SK-N-SH treated with all-trans-retinoic acid at 6 μM for 48 hours (cell line): ENCODE measurements at regions not wholly inside any gene's neighbourhood (a gene's known extent, or its start where the extent isn't known, plus 50 kb on each side); places are given as distances from the start of the nearest gene placed in this dataset.

Experiments
- ATAC-seq: fragments of 200-7000 bp; cut with Tn5 transposase; 3 replicates; pipeline ENCODE4 v1.9.1; 2020; ENCODE audit warnings: mild to moderate bottlenecking, moderate library complexity
- ARNTL ChIP-seq: fragments of 450-650 bp; formaldehyde crosslinking; IDR thresholded peaks from 2 replicates; pipeline ENCODE4 v1.5.0; 2020; ENCODE audit warnings: low read depth, mild to moderate bottlenecking, moderate library complexity, borderline replicate concordance
- BACH2 ChIP-seq: fragments of 250-450 bp; sonication (Bioruptor Pico); IDR thresholded peaks from 2 replicates; pipeline ENCODE4 v1.9.0; 2021; ENCODE audit warnings: mild to moderate bottlenecking, borderline replicate concordance
- CSDC2 ChIP-seq: fragments of 250-450 bp; sonication (Bioruptor Pico); IDR thresholded peaks from 2 replicates; pipeline ENCODE4 v1.5.0; 2020; ENCODE audit warnings: mild to moderate bottlenecking, moderate library complexity
- ESRRG ChIP-seq: fragments of 250-450 bp; sonication (Bioruptor Pico); IDR thresholded peaks from 2 replicates; pipeline ENCODE4 v1.6.1; 2021; ENCODE audit warnings: mild to moderate bottlenecking
- GLIS3 ChIP-seq: fragments of 250-450 bp; sonication (Bioruptor Pico); IDR thresholded peaks from 2 replicates; pipeline ENCODE4 v1.5.0; 2020; ENCODE audit warnings: mild to moderate bottlenecking, moderate library complexity
- ISL1 ChIP-seq: fragments of 250-450 bp; sonication (Bioruptor Pico); IDR thresholded peaks from 2 replicates; pipeline ENCODE4 v2.1.2; 2022; ENCODE audit warnings: mild to moderate bottlenecking, moderate library complexity
- OSR1 ChIP-seq: fragments of 250-450 bp; sonication (Bioruptor Pico); IDR thresholded peaks from 2 replicates; pipeline ENCODE4 v1.8.0; 2022; ENCODE audit warnings: moderate library complexity, mild to moderate bottlenecking, inconsistent platforms
- PPARA ChIP-seq: fragments of 250-450 bp; sonication (Bioruptor Pico); IDR thresholded peaks from 2 replicates; pipeline ENCODE4 v1.5.0; 2020; ENCODE audit warnings: mild to moderate bottlenecking, borderline replicate concordance
- RARB ChIP-seq: fragments of 250-450 bp; sonication (Bioruptor Pico); IDR thresholded peaks from 2 replicates; pipeline ENCODE4 v1.8.0; 2021; ENCODE audit warnings: mild to moderate bottlenecking, moderate library complexity
- SNAI2 ChIP-seq: fragments of 250-450 bp; sonication (Bioruptor Pico); IDR thresholded peaks from 2 replicates; pipeline ENCODE4 v1.5.0; 2020; ENCODE audit warnings: mild to moderate bottlenecking, moderate library complexity
- TCF4 ChIP-seq: fragments of 250-450 bp; sonication (Bioruptor Pico); IDR thresholded peaks from 2 replicates; pipeline ENCODE4 v1.8.0; 2021; ENCODE audit warnings: mild to moderate bottlenecking, moderate library complexity, borderline replicate concordance
- TOX ChIP-seq: fragments of 250-450 bp; sonication (Bioruptor Pico); IDR thresholded peaks from 2 replicates; pipeline ENCODE4 v1.8.0; 2021; ENCODE audit warnings: mild to moderate bottlenecking, moderate library complexity, borderline replicate concordance
- ZC3H10 ChIP-seq: fragments of 250-450 bp; sonication (Bioruptor Pico); IDR thresholded peaks from 2 replicates; pipeline ENCODE4 v1.5.1; 2021; ENCODE audit warnings: mild to moderate bottlenecking, moderate library complexity
- ZFP3 ChIP-seq: fragments of 250-450 bp; sonication (Bioruptor Pico); IDR thresholded peaks from 2 replicates; pipeline ENCODE4 v1.5.0; 2020; ENCODE audit warnings: mild to moderate bottlenecking, moderate library complexity
- ZFP30 ChIP-seq: fragments of 450-650 bp; formaldehyde crosslinking; IDR thresholded peaks from 2 replicates; pipeline ENCODE4 v1.5.0; 2022; ENCODE audit warnings: mild to moderate bottlenecking, moderate library complexity
- ZNF70 ChIP-seq: fragments of 450-650 bp; formaldehyde crosslinking; IDR thresholded peaks from 2 replicates; pipeline ENCODE4 v1.5.0; 2020; ENCODE audit warnings: mild to moderate bottlenecking, moderate library complexity
- TF ChIP-seq, protein P1 (sequence below): fragments of 250-450 bp; sonication (Bioruptor Pico); IDR thresholded peaks from 2 replicates; pipeline ENCODE4 v1.5.1; 2020; ENCODE audit warnings: low read depth, mild to moderate bottlenecking, moderate library complexity
- TF ChIP-seq, protein P2 (sequence below): fragments of 250-450 bp; sonication (Bioruptor Pico); IDR thresholded peaks from 2 replicates; pipeline ENCODE4 v1.5.1; 2021; ENCODE audit warnings: mild to moderate bottlenecking, moderate library complexity
- TF ChIP-seq, protein P3 (sequence below): fragments of 250-450 bp; sonication (Bioruptor Pico); IDR thresholded peaks from 2 replicates; pipeline ENCODE4 v1.5.0; 2020; ENCODE audit warnings: mild to moderate bottlenecking, moderate library complexity
- TF ChIP-seq, protein P4 (sequence below): fragments of 250-450 bp; sonication (Bioruptor Pico); IDR thresholded peaks from 2 replicates; pipeline ENCODE4 v1.8.0; 2020; ENCODE audit warnings: mild to moderate bottlenecking, moderate library complexity, borderline replicate concordance
- TF ChIP-seq, protein P5 (sequence below): fragments of 250-450 bp; sonication (Bioruptor Pico); IDR thresholded peaks from 2 replicates; pipeline ENCODE4 v1.8.0; 2021; ENCODE audit warnings: low read depth, mild to moderate bottlenecking, moderate library complexity, borderline replicate concordance

DNA sequence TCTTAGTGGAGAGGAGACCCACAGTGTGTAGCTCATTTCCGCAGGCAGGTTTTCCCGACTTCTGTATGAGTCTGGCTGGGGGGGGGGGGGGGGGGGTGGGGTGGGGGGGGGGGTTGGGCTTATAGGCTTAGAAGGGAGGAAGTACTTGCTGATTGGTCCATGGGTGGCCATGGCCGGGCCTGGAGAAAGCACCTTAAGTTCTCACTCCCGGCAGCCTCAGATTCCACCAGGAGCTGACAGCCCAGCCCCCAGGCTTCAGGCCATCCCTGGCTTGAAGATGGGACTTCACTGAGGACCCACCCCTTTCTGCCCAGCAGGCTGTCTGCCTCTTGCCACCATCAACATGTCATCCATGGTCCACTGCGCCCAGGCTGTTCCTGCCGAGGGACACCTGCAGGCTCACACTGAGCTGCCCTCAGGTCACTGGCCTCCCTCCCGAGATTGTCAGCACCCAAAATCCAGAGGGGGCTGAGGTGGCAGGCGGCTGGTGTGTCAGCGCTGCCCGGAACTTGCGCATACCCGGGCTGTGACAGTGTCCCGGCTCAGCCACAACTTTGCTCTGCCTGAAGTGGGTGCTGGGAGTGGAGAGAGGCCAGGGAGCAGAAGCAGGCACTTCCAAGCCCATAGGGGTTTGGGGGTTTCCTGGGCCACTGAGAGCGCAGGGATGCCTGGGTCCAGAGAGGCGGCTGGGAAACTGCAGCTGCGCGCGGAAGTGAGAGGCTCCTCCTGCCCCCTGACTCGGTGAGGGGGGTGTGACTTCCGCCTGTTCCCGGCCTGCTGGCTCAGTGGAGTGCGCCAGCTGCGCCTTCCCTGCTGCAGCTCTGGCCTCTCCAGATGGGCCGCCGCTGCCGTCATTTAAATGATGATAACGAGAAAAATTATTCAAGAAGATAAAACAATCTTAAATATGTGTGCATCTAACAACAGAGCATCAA, 256.1 kb downstream of the RPRM start:
- ATAC-seq, result peak; percentile 99
- TF ChIP-seq TCF4 (CRISPR knock-in tag), result peak; percentile 58; the same call in 1 of the 2 replicates
- TF ChIP-seq GLIS3, result no peak

DNA sequence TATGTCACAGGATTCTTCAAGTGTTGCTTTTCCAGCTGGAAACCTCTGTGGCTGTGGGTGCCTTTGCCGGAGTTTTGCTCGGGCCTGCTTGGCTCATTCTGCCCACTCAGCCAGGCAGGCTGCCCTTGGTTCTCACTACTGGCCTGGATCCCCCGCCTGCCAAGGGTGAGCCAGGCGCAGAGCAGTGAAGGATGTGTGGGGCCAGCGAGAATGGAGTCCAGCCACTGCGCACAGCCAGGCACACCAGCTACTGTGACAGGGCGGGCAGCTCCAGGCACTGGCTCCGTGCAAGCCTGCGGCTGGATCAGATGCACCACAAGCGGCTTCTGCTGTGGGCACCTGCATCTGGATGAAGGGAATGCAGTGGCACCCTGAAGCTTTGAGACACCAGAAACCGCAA, 257.1 kb downstream of the RPRM start:
- TF ChIP-seq TCF4 (CRISPR knock-in tag) (no peak), TOX (CRISPR knock-in tag) (no peak), ESRRG (CRISPR knock-in tag) (no peak), ZFP30 (no peak), ZC3H10 (CRISPR knock-in tag) (no peak), ZNF70 (CRISPR knock-in tag) (no peak), PPARA (CRISPR knock-in tag) (no peak), ARNTL (CRISPR knock-in tag) (no peak), SNAI2 (no peak), ISL1 (CRISPR knock-in tag) (no peak), RARB (CRISPR knock-in tag) (no peak), BACH2 (CRISPR knock-in tag) (no peak), CSDC2 (CRISPR knock-in tag) (no peak), GLIS3 (no peak)
- TF ChIP-seq, protein P1, sequence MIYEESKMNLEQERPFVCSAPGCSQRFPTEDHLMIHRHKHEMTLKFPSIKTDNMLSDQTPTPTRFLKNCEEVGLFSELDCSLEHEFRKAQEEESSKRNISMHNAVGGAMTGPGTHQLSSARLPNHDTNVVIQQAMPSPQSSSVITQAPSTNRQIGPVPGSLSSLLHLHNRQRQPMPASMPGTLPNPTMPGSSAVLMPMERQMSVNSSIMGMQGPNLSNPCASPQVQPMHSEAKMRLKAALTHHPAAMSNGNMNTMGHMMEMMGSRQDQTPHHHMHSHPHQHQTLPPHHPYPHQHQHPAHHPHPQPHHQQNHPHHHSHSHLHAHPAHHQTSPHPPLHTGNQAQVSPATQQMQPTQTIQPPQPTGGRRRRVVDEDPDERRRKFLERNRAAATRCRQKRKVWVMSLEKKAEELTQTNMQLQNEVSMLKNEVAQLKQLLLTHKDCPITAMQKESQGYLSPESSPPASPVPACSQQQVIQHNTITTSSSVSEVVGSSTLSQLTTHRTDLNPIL, result no peak
- TF ChIP-seq, protein P2, sequence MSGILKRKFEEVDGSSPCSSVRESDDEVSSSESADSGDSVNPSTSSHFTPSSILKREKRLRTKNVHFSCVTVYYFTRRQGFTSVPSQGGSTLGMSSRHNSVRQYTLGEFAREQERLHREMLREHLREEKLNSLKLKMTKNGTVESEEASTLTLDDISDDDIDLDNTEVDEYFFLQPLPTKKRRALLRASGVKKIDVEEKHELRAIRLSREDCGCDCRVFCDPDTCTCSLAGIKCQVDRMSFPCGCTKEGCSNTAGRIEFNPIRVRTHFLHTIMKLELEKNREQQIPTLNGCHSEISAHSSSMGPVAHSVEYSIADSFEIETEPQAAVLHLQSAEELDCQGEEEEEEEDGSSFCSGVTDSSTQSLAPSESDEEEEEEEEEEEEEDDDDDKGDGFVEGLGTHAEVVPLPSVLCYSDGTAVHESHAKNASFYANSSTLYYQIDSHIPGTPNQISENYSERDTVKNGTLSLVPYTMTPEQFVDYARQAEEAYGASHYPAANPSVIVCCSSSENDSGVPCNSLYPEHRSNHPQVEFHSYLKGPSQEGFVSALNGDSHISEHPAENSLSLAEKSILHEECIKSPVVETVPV (CRISPR knock-in tag), result no peak
- TF ChIP-seq, protein P3, sequence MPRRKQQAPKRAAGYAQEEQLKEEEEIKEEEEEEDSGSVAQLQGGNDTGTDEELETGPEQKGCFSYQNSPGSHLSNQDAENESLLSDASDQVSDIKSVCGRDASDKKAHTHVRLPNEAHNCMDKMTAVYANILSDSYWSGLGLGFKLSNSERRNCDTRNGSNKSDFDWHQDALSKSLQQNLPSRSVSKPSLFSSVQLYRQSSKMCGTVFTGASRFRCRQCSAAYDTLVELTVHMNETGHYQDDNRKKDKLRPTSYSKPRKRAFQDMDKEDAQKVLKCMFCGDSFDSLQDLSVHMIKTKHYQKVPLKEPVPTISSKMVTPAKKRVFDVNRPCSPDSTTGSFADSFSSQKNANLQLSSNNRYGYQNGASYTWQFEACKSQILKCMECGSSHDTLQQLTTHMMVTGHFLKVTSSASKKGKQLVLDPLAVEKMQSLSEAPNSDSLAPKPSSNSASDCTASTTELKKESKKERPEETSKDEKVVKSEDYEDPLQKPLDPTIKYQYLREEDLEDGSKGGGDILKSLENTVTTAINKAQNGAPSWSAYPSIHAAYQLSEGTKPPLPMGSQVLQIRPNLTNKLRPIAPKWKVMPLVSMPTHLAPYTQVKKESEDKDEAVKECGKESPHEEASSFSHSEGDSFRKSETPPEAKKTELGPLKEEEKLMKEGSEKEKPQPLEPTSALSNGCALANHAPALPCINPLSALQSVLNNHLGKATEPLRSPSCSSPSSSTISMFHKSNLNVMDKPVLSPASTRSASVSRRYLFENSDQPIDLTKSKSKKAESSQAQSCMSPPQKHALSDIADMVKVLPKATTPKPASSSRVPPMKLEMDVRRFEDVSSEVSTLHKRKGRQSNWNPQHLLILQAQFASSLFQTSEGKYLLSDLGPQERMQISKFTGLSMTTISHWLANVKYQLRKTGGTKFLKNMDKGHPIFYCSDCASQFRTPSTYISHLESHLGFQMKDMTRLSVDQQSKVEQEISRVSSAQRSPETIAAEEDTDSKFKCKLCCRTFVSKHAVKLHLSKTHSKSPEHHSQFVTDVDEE, result no peak
- TF ChIP-seq, protein P4, sequence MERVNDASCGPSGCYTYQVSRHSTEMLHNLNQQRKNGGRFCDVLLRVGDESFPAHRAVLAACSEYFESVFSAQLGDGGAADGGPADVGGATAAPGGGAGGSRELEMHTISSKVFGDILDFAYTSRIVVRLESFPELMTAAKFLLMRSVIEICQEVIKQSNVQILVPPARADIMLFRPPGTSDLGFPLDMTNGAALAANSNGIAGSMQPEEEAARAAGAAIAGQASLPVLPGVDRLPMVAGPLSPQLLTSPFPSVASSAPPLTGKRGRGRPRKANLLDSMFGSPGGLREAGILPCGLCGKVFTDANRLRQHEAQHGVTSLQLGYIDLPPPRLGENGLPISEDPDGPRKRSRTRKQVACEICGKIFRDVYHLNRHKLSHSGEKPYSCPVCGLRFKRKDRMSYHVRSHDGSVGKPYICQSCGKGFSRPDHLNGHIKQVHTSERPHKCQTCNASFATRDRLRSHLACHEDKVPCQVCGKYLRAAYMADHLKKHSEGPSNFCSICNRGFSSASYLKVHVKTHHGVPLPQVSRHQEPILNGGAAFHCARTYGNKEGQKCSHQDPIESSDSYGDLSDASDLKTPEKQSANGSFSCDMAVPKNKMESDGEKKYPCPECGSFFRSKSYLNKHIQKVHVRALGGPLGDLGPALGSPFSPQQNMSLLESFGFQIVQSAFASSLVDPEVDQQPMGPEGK (CRISPR knock-in tag), result no peak
- TF ChIP-seq, protein P5, sequence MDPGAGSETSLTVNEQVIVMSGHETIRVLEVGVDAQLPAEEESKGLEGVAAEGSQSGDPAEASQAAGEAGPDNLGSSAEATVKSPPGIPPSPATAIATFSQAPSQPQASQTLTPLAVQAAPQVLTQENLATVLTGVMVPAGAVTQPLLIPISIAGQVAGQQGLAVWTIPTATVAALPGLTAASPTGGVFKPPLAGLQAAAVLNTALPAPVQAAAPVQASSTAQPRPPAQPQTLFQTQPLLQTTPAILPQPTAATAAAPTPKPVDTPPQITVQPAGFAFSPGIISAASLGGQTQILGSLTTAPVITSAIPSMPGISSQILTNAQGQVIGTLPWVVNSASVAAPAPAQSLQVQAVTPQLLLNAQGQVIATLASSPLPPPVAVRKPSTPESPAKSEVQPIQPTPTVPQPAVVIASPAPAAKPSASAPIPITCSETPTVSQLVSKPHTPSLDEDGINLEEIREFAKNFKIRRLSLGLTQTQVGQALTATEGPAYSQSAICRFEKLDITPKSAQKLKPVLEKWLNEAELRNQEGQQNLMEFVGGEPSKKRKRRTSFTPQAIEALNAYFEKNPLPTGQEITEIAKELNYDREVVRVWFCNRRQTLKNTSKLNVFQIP (CRISPR knock-in tag), result no peak
- ATAC-seq, result no peak

DNA sequence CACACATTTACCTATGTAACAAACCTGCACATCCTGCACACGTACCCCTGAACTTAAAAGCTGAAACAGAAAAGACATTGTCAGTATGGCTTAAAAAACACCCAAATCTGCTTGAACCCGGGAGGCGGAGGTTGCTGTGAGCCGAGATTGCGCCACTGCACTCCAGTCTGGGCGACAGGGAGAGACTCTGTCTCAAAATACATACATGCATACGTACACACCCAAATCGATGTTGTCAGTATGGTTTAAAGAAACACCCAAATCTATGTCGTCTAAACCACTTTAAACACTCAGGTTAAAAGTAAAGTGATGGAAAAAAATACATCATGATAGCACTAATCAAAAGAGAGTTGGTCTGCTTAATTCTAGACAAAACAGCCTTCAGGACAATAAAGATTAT, 257.5 kb downstream of the RPRM start:
- no peak for ATAC-seq
- TF ChIP-seq CSDC2 (CRISPR knock-in tag), result no peak
- TF ChIP-seq GLIS3, result no peak
- TF ChIP-seq TOX (CRISPR knock-in tag), result no peak
- TF ChIP-seq, protein P4 (CRISPR knock-in tag), result no peak
- no peak for TF ChIP-seq PPARA (CRISPR knock-in tag)
- TF ChIP-seq BACH2 (CRISPR knock-in tag), result no peak
- no peak for TF ChIP-seq SNAI2
- TF ChIP-seq OSR1 (CRISPR knock-in tag), result no peak
- TF ChIP-seq, protein P3, result no peak
- no peak for TF ChIP-seq ZFP3 (CRISPR knock-in tag)
- TF ChIP-seq ARNTL (CRISPR knock-in tag), result no peak
